HT-29 (cell line): ENCODE measurements at regions not wholly inside any gene's neighbourhood (a gene's known extent, or its start where the extent isn't known, plus 50 kb on each side); places are given as distances from the start of the nearest gene placed in this dataset.

Source experiments
- DNase-seq: peaks from one replicate; pipeline ENCODE4 v3.0.0-alpha.2; 2015; ENCODE audit warnings: low spot score

- no peak for DNase-seq
Measured at GRCh38 chr11:131121426-131122333, 205.4 kb upstream of the SNX19 start.

GRCh38 chr11:131122448-131122847 is 206.2 kb upstream of the SNX19 start:
- DNase-seq: no peak

GRCh38 chr11:131129474-131129873 is 213.2 kb upstream of the SNX19 start:
- DNase-seq: no peak

GRCh38 chr11:131135611-131136010 is 219.3 kb upstream of the SNX19 start:
- no peak for DNase-seq

GRCh38 chr11:131136486-131136885 is 220.2 kb upstream of the SNX19 start:
- no peak for DNase-seq

- DNase-seq: no peak
Measured at GRCh38 chr11:131137046-131137445, 220.8 kb upstream of the SNX19 start.

GRCh38 chr11:131138731-131139130 is 222.5 kb upstream of the SNX19 start:
- DNase-seq: no peak

GRCh38 chr11:131145791-131146190 is 224.6 kb upstream of the NTM start:
- no peak for DNase-seq

GRCh38 chr11:131146827-131147490 is 223.5 kb upstream of the NTM start:
- DNase-seq: peak; percentile 22

- no peak for DNase-seq
Measured at GRCh38 chr11:131154351-131154750, 216.1 kb upstream of the NTM start.

GRCh38 chr11:131157678-131158077 is 212.7 kb upstream of the NTM start:
- no peak for DNase-seq

- no peak for DNase-seq
Measured at GRCh38 chr11:131160846-131161245, 209.6 kb upstream of the NTM start.

GRCh38 chr11:131163613-131164012 is 206.8 kb upstream of the NTM start:
- no peak for DNase-seq

- no peak for DNase-seq
Measured at GRCh38 chr11:131165036-131165435, 205.4 kb upstream of the NTM start.

GRCh38 chr11:131168839-131169713 is 201.3 kb upstream of the NTM start:
- DNase-seq: no peak

- no peak for DNase-seq
Measured at GRCh38 chr11:131172011-131172410, 198.4 kb upstream of the NTM start.

GRCh38 chr11:131178020-131178419 is 192.4 kb upstream of the NTM start:
- no peak for DNase-seq

- DNase-seq: no peak
Measured at GRCh38 chr11:131178596-131178995, 191.8 kb upstream of the NTM start.

GRCh38 chr11:131179836-131180235 is 190.6 kb upstream of the NTM start:
- DNase-seq: no peak

- no peak for DNase-seq
Measured at GRCh38 chr11:131185915-131186314, 184.5 kb upstream of the NTM start.

- no peak for DNase-seq
Measured at GRCh38 chr11:131186629-131187101, 183.8 kb upstream of the NTM start.

- DNase-seq: no peak
Measured at GRCh38 chr11:131190446-131190845, 180.0 kb upstream of the NTM start.
